Umbilical cord (tissue), 1 donor: ENCODE measurements at regions not wholly inside any gene's neighbourhood (a gene's known extent, or its start where the extent isn't known, plus 50 kb on each side); places are given as distances from the start of the nearest gene placed in this dataset.
"Not testable (repeated sequence)": the region's sequence is repeated elsewhere in the genome, so short reads cannot be mapped to it uniquely, and the experiment has no call there.

Experiments used
- DNase-seq: peaks from one replicate; pipeline ENCODE4 v3.0.0-alpha.2; 2015; ENCODE audit warnings: low spot score

DNA sequence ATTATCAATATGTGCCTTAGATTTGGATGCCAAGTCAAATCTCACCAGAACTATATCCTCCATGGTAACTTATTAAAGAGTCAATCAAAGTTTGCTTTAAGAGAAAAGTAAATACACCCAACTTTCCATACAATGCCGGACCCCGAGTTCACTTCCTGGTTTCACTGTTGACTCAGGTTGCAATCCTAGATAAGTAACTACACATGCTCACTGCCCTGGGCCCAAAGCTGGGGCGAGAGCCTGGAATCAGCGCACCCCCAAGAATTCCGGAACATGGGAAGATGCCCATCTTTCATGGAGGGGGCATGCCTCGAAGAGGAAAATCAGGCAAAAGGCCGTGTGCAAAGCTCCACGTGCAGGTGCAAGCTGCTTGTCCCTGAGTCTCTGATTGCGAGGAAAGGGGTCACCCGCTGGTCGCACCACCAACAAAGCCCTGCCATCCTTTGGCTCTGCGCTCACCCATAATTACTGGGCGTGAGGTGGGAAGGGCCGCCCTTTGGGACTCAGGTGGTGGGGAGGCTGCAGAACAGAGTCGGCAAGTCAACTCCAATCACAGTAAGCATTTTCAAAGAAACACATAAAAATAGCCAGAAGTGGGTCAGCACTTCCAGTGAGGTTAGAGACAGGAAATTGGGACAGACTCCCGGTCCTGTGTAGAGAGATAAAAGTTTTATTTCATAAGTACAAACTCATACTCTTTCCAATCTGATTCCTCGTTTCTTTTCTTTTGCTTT is 167.7 kb downstream of the TOMM20 start:
- DNase-seq = peak; percentile 68

DNA sequence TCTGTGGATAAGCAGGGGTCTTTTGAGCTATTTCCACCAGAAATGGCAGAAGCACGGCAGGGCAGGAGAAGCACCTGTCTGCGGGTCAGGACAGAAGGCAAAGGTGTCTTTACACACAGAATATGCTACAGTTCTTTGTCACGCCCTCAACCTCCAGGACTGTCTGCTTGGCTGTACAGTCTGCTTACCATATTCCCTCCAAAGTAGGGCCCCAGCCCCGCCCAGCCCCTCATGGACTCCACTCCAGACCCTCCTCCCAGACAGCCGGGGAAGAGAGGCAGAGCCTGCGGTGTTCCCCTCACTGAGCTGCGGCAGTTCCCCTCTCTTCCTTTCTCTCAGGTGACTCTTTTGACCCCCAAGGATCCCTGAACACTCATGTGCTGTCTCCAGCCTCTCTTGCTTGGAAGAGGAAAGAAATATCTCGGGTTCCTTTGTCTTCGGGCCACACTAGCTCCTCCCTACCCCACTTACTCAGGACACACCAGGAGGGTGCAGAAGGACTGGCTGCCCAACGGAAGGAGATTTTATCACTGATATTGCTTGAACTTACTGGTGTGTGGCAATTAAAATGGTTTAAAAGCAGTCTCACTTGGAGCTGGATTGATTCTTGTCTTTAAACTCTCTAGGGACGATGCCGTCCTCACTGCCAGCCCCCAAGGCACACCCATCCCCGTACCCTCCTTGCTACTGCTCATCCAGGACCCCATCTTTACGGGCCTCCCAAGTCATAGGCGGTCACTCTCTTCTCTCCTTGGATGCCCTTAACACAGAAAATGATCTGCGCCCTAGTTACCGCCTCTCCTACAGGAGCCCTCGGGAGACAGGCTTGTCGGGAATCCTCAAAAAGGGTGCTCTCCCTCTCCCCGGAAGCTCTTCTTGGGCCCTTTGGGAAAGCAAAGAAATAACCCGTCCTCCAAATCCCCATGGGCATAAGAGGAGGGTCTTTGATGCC is 169.7 kb downstream of the TOMM20 start:
- DNase-seq = no peak

DNA sequence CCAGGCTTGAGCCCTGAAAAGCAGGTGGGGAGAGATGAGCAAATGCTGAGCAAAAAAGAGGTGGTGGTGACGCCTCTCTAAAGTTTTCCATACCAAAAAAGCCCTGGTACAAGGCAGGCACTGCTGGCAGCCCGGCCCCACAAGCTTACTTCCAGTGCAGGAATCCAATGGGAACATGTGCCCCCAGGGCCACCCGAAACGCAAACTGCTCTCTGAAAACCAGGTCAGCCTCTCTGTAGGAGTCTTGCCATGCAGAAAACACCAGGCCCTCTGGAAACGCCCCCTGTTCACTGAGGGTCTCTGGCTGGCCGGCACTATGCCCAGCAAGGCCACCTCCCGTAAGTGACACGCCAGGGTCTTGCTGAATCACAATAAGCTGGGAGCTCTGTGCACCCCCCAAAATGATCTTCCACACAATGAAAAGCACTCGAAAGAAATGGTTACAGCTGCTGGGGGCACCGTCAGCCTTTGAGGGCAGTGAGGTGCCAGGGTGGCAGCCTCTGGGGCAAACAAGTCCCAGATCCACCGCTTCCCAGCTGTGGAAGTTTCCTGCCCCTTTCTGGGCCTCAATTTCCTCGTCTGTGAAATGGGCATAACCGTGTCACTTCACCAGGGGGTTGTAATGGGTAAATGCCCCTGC is 170.5 kb downstream of the TOMM20 start:
- no peak for DNase-seq

DNA sequence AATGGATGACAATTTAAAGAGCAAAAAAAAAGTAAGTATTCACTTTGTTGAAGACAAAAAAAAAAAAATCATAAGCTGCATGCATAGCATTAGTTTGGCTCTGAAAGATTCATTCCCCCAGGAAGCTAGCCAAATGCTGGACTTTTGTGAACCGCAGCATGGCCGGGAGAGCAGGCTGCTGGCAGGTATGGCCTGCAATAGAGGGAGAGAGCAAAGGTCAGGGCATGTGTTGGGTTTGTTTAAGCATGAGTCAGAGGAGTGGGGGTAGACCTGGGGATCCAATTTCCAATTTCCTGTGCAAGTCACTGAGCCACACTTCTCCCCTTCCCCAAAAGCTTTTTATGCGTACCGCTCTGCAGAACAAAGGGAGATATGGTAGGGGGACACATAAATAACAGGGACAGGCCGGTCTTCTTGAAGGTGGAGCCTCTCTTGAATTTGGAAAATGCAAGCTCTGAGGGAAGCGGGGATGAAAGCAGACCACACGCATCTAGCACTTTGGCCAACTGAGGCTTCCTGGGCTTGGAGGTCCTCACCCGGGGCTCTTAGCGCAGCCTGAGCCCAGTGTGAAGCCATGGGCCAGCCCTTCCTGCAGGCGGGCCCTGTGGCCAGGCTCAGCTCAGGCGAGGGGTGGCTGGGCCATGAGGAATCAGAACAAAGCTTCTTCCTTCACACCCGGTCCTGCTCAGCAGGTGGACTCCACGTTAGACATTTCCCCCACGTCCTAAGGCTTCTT is 171.1 kb downstream of the TOMM20 start:
- peak; percentile 49 for DNase-seq

DNA sequence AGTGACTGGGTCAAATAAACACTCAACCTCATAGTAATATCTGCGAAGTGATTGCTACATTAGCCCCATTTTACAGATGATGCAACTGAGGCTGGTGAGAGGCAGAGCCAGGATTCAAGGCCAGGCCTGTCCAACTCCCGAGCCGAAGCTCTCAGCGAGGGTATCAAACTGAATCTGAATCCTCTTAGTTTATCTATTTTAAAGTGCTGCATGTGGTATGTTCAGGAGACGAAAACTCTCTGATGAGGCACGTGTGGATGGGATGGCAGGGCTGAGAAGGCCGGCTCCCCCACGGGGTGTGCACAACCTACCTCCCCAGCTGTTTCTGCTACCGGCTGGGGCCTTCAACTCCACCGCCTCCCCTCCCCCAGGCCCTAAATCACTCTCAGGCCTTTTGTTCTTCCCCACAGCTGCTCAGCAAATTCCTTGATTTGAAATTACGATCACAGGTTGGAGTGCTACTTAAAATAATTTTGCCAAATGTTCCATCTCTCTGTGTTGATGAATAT is 171.8 kb downstream of the TOMM20 start:
- no peak for DNase-seq

DNA sequence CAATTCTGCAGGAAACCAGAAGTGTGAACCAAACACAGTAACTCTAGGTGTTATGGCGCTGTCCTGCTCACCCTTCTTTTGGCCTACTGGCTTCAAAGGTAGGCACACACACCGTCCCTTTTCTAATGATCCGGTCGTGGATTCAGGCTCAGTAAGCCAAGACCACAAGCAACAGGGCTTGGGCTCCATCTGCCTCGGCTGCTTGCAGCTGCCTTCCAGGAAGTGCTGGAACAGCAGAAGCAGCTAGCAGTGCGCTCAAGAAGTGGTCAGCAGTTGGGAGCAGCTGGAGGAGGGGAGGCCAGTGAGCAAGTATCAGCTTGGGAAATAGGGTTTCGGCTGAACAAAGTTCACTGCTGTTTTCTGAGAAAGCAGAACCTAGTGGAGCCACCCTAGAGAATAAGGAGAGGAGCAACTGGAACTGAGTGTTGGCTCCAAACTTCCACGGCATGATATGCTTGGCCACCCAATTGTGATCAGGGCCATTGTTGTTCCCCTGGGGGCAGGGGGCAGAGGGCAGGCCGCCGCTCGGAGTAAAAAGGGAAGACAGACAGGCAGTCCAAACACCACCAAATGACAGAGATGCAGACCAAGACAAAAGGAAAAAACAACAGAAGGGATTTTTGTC is 173.4 kb downstream of the TOMM20 start:
- DNase-seq = peak; percentile 56

DNA sequence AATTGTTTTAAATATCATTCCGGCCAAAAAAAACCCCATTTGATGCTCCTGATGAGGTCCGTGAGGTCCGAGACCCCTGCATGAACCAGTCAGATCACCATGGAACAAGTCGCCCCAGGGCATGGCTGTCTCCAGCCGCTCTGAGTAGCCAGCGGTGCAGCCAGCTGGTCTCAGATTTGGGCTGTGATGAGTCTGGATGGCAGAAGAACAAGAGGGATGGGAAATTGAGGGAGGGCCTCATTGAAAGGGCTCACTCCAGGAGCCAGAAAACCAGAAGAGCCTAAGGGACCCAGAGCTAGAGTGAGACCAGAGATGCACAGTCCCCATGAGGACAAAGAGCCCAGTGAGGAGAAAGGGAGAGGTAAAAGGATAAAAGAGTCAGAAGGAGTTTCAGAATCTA is 174.0 kb downstream of the TOMM20 start:
- no peak for DNase-seq

DNA sequence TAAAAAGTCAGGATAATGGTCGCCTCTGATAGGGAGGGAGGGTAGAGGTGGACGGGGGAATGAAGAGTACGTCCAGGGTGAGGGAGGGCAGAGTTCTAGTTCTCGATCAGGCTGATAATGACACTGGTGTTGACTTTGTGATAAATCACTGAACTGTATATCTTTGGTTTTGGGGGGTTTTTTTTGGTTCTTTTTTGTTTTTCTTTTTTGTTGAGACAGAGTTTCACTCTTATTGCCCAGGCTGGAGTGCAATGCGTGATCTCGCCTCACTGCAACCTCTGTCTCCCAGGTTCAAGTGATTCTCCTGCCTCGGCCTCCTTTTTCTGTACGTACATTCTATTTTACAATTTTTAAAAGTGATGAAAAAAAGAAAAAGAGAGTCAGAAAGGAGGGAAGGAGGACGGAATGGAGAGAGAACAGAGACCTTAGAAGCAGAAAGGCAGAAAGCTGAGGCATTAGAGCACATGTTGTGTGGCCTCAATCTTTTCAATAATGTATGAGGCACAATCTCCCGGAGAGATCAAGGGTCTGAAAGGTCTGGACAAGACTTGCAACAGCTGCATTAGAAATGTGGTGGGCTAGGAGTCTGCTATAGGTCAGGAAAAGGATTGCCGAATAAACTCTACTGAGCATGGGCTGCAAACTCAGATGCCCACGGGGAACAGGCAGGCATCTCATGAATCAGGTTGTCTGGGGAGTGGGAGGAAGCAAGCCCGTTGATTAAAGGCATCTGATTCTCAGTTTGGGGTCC is 174.8 kb downstream of the TOMM20 start:
- DNase-seq = no peak

DNA sequence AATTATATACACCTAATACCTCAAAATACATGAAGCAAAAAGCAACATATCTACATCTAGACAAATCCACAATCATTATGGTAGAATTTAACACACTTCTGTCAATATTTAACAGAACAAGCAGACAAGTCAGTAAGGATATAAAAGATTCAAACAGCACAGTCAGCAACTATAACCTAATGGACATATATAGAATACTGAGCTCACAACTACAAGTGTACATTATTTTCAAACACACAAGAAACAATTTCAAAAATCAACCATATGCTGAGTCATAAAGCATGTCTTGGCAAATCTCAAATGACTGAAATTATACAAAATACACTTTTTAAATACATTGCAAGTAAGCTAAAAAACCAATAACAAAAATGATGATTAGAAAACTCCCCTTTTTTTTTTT is 178.0 kb downstream of the TOMM20 start:
- DNase-seq = no peak

DNA sequence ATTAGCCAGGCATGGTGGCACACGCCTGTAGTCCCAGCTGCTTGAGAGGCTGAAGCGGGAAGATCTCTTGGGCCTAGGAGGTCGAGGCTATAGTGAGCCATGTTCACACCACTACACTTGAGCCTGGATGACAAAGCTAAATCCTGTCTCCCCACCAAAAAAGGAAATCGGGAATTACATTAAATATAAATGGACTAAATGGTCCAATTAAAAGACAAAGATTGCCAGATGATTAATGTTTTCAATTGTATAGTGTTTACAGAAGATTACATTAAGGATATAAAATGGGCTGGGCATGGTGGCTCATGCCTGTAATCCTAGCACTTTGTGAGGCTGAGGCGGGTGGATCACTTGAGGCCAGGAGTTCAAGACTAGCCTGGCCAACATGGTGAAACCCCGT is 179.1 kb downstream of the TOMM20 start:
- DNase-seq = not testable (repeated sequence)

DNA sequence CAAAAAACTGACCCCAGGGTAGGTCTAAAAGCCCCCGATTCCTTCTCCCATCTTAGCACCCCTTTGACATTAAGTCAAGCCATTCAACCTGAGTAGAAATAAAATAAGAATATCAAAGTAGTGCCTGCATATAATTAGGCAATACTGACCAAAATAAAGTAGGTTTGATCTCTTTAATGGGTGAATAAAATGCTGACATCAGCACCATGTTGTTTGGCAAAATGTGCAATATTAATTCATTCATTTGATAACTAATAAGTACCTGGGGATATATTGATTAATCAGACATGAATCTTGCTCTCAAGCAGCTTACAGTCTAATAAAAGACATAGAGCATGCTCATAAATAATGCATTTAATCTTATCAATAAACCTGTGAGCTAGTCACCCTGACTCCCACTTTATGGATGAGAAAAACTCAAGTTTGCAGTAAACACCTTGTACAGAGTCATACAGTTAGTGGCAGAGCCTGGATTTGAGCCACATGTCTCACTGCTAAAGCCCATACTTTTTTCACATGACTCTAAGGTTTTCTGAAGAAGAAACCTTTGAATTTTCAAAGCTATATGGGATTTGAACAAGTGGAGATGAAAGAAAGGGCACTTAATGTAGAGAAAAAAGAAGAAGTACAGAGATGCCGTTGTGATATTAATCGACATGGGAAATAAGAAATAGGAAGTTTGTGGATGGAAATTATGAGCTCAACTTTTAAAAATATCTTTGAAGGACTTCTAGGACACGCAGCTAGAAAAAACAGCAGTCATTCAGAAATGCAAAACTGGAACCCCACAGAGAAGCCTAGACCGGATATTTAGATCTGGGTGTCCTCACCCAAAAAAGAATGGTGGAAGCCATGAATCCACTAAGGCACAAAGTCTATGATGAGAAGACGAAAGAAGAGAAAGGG is 183.9 kb downstream of the TOMM20 start:
- DNase-seq = no peak

DNA sequence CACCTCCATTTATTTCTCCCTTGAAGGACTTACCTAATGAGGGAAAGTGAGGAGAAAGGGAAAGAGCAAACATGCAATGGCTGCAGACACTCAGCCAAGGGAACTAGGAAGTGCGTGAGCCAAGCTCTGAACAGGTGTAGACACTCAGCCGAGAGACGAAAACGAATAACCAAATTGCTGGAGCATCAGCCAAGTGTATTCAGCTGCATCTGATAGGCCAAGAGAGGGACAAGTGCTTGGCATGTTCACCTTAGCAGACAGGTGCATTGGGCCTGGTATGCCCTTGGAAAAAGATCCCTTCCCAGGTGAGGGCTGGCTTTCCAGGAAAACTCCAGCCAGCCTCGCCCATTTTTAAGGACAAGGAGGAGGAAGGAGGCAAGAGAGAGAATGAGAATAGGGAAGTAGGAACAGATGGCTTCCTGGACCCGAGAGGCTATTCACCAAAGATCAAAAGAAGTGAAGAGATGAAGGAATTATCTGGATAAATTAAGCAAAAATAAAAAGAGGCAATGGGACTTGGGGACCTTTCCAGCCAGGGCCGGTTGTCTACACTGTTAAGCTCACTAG is 184.7 kb downstream of the TOMM20 start:
- DNase-seq = no peak

DNA sequence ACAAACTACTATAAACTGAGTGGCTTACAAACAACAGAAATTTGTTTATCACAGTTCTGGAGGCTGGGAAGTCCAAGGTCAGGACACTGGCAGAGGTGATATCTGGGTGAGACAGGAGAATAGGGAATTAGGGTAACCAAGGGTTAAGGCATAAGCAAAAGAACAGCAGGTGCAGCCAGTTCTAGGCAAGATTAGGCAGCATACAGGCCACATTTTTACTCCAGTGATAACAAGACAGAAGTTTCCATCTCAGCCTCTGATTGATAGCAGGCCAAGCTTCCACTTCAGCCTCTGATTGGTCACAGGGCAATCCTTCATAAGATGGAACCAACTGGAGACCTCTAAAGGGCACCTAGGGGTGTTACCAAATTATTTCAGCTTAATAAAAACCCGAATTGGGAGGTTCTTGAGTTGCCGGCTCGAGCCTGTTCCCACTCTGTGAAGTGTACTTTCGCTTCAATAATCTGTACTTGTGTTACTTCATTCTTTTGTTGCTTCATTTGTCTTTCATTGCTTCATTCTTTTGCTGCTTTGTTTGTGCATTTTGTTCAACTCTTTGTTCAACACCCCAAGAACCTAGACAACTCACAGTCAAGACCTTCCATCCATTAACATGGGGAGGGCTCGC is 185.6 kb downstream of the TOMM20 start:
- no peak for DNase-seq

DNA sequence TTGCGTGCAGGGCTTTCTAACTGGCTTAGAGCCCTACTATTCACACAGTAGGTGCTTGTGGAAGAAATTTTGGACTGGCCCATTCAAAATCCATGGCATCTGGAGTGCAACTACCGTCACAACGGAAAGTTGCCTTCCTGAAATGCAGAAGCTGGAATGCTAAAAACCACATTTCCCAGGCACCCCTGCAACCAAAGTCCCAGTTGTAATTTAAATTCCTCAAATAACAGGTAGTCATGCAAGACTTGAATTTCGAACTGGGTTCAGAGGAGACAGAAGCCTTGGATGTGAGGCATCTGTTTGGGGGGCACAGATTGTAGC is 186.7 kb downstream of the TOMM20 start:
- no peak for DNase-seq

DNA sequence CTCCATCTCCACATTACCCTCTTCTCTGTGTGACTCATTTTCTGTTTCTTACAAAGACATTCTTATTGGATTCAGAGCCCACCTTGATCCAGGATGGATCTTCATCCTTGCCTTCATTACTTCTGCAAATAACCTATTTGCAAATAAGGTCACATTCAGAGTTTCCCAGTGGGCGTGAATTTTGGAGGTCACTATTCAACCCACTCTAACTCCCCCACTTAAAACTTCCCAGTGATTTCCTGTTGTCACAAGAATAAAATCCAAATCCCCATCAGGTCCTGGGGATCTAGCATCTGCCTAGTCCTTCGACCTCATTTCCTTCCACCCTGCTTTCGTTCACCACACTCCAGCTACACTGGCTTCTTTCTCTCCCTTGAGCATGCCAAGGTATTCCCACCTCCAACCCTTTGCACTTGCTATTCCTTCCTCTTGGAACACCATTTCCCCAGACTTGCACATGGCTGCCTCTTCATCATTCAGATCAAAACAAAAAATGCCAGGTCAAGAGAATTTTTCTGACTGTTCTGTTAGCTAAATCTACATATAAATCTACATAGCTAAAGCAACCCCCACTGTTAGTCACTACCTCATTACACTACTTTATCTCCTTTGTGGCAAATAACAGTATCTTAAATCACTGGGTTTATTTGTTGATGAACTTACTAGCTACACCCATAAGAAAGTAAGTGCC is 187.2 kb downstream of the TOMM20 start:
- DNase-seq = no peak

DNA sequence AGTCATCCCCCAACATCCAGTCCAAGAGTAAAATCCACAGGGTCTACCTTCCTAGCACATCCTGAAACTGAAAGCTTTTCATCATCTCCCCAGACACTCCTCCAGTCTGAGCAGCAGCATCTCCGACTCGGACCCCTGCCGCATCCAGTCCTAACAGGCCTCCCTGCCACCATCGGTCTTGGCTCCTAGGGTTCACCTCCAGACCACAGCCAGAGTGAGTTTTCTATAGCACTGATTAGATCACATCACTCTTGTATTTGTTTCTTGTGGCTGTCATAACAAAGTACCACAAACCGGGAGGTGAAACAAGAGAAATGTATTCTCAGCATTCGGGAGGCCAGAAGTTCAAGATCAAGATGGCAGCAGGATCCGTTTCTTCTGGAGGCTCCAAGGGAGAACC is 187.8 kb downstream of the TOMM20 start:
- no peak for DNase-seq

DNA sequence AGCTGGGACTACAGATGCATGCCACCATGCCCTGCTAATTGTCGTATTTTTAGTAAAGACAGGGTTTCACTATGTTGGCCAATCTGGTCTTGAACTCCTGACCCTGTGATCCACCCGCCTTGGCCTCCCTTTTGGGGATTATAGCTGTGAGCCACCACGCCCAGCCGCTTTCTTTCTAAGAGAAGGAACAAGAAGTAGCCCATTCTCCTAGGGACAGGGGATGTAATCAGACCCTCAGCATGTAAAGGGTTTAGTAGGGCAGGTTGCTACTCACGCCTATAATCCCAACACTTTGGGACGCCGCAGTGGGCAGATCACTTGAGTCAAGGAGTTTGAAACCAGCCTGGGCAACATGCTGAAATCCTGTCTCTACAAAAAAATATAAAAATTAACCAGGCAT is 189.7 kb downstream of the TOMM20 start:
- no peak for DNase-seq

DNA sequence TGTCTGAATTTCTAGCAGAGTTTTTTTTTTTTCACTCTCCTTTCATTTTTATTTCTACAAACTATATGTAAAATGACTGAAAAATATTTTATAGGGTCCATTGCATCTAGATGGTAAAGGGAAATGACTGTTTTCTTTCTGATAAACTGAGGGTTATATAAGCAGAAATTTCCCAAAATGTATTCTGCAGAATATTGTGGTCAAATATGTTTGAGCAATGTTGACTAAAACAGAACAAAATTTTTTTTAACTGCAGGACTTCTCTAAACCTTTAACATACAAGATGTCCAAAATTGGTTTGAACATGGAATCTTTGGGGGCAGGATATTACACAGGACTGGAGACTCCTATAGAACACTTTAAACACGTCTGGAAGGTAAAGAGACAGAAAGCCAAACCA is 190.5 kb downstream of the TOMM20 start:
- no peak for DNase-seq
